D341Med (cell line): ENCODE measurements at regions not wholly inside any gene's neighbourhood (a gene's known extent, or its start where the extent isn't known, plus 50 kb on each side); places are given as distances from the start of the nearest gene placed in this dataset.

ENCODE experiments used
- DNase-seq: peaks from one replicate; pipeline ENCODE4 v3.0.0; 2012; ENCODE audit warnings: low spot score

GRCh38 chr3:73796382-73796781, 171.6 kb upstream of the PDZRN3 start:
- no peak for DNase-seq

- DNase-seq: no peak
Observed at GRCh38 chr3:73791356-73791755, 166.6 kb upstream of the PDZRN3 start.

GRCh38 chr3:73789825-73790444, 165.2 kb upstream of the PDZRN3 start:
- no peak for DNase-seq

- DNase-seq: no peak
Observed at GRCh38 chr3:73787620-73788019, 162.9 kb upstream of the PDZRN3 start.

GRCh38 chr3:73786998-73787397, 162.3 kb upstream of the PDZRN3 start:
- no peak for DNase-seq

- no peak for DNase-seq
Observed at GRCh38 chr3:73786321-73786807, 161.6 kb upstream of the PDZRN3 start.

- DNase-seq: no peak
Observed at GRCh38 chr3:73784686-73785392, 160.1 kb upstream of the PDZRN3 start.

- DNase-seq: no peak
Observed at GRCh38 chr3:73783811-73784210, 159.1 kb upstream of the PDZRN3 start.

- DNase-seq: no peak
Observed at GRCh38 chr3:73781541-73781940, 156.8 kb upstream of the PDZRN3 start.

GRCh38 chr3:73774645-73775044, 149.9 kb upstream of the PDZRN3 start:
- DNase-seq: no peak

GRCh38 chr3:73773233-73773632, 148.5 kb upstream of the PDZRN3 start:
- no peak for DNase-seq

- no peak for DNase-seq
Observed at GRCh38 chr3:73772076-73772886, 147.5 kb upstream of the PDZRN3 start.

- no peak for DNase-seq
Observed at GRCh38 chr3:73768524-73769308, 144.0 kb upstream of the PDZRN3 start.

- no peak for DNase-seq
Observed at GRCh38 chr3:73766599-73767381, 142.0 kb upstream of the PDZRN3 start.

- DNase-seq: no peak
Observed at GRCh38 chr3:73765878-73766545, 141.3 kb upstream of the PDZRN3 start.

- no peak for DNase-seq
Observed at GRCh38 chr3:73762855-73763254, 138.1 kb upstream of the PDZRN3 start.

- DNase-seq: no peak
Observed at GRCh38 chr3:73759297-73759711, 134.6 kb upstream of the PDZRN3 start.

GRCh38 chr3:73757536-73757935, 132.8 kb upstream of the PDZRN3 start:
- DNase-seq: no peak

- no peak for DNase-seq
Observed at GRCh38 chr3:73753985-73754384, 129.2 kb upstream of the PDZRN3 start.

GRCh38 chr3:73752338-73752737, 127.6 kb upstream of the PDZRN3 start:
- no peak for DNase-seq

- no peak for DNase-seq
Observed at GRCh38 chr3:73746623-73747022, 121.9 kb upstream of the PDZRN3 start.
